H9 (cell line): ENCODE measurements at regions not wholly inside any gene's neighbourhood (a gene's known extent, or its start where the extent isn't known, plus 50 kb on each side); places are given as distances from the start of the nearest gene placed in this dataset.

ENCODE experiments used
- DNase-seq: peaks from one replicate; pipeline ENCODE4 v3.0.0-alpha.2; 2017
- H2AFZ ChIP-seq: one replicate; pipeline ENCODE4 v1.6.1; 2013; ENCODE audit warnings: mild to moderate bottlenecking, low read length, control low read depth, moderate library complexity
- H2AK5ac ChIP-seq: 2 replicates; pipeline ENCODE4 v1.6.1; 2013; ENCODE audit warnings: low read length, control low read depth, mixed read lengths; ENCODE audit not compliant: insufficient read length
- H2BK120ac ChIP-seq: one replicate; pipeline ENCODE4 v1.6.1; 2013; ENCODE audit warnings: low read depth, mild to moderate bottlenecking, low read length, control low read depth, inconsistent platforms; ENCODE audit not compliant: poor library complexity, severe bottlenecking
- H2BK12ac ChIP-seq: 2 replicates; pipeline ENCODE4 v1.6.1; 2013; ENCODE audit warnings: low read length, control low read depth, mixed read lengths, low read depth; ENCODE audit not compliant: insufficient read length
- H2BK15ac ChIP-seq: 2 replicates; pipeline ENCODE4 v1.6.1; 2013; ENCODE audit warnings: low read depth, low read length, control low read depth
- H2BK20ac ChIP-seq: one replicate; pipeline ENCODE4 v1.6.1; 2013; ENCODE audit warnings: low read depth, mild to moderate bottlenecking, low read length, control low read depth, inconsistent platforms; ENCODE audit not compliant: poor library complexity, severe bottlenecking
- H2BK5ac ChIP-seq: 2 replicates; pipeline ENCODE4 v1.6.1; 2013; ENCODE audit warnings: low read length, control low read depth, mixed read lengths; ENCODE audit not compliant: insufficient read length
- H3K14ac ChIP-seq: 2 replicates; pipeline ENCODE4 v1.6.1; 2013; ENCODE audit warnings: low read length, control low read depth; ENCODE audit not compliant: insufficient read depth
- H3K18ac ChIP-seq: 2 replicates; pipeline ENCODE4 v1.6.1; 2013; ENCODE audit warnings: low read depth, mild to moderate bottlenecking, mixed read lengths, low read length, control low read depth; ENCODE audit not compliant: insufficient read length
- H3K23ac ChIP-seq: 2 replicates; pipeline ENCODE4 v1.6.1; 2013; ENCODE audit warnings: low read length, control low read depth, mixed read lengths, low read depth; ENCODE audit not compliant: insufficient read length
- H3K23me2 ChIP-seq: 2 replicates; pipeline ENCODE4 v1.6.1; 2013; ENCODE audit warnings: low read depth, mild to moderate bottlenecking, mixed read lengths, low read length, control low read depth; ENCODE audit not compliant: insufficient read length, poor library complexity, severe bottlenecking
- H3K27ac ChIP-seq: 2 replicates; pipeline ENCODE4 v1.5.1; 2013; ENCODE audit warnings: low read length, control low read depth, mixed read lengths, low read depth; ENCODE audit not compliant: insufficient read length
- H3K27me3 ChIP-seq: 2 replicates; pipeline ENCODE4 v1.6.1; 2013; ENCODE audit warnings: low read length, control low read depth, inconsistent platforms; ENCODE audit not compliant: insufficient read depth
- H3K4ac ChIP-seq: 2 replicates; pipeline ENCODE4 v1.6.1; 2013; ENCODE audit warnings: low read depth, mild to moderate bottlenecking, control low read depth, inconsistent platforms, low read length, moderate library complexity
- H3K4me1 ChIP-seq: 2 replicates; pipeline ENCODE4 v1.6.1; 2013; ENCODE audit warnings: low read length, control low read depth, inconsistent platforms; ENCODE audit not compliant: insufficient read depth
- H3K4me2 ChIP-seq: 2 replicates; pipeline ENCODE4 v1.6.1; 2013; ENCODE audit warnings: low read length, control low read depth, mixed read lengths; ENCODE audit not compliant: insufficient read length, insufficient read depth
- H3K56ac ChIP-seq: 2 replicates; pipeline ENCODE4 v1.6.1; 2013; ENCODE audit warnings: low read depth, mild to moderate bottlenecking, mixed read lengths, low read length, control low read depth; ENCODE audit not compliant: insufficient read length
- H3K79me1 ChIP-seq: 2 replicates; pipeline ENCODE4 v1.6.1; 2013; ENCODE audit warnings: low read depth, mild to moderate bottlenecking, moderate library complexity, low read length, control low read depth, inconsistent platforms; ENCODE audit not compliant: insufficient read depth, poor library complexity, severe bottlenecking
- H3K79me2 ChIP-seq: 2 replicates; pipeline ENCODE4 v1.6.1; 2013; ENCODE audit warnings: low read length, control low read depth, inconsistent platforms; ENCODE audit not compliant: insufficient read depth
- H3K9ac ChIP-seq: 2 replicates; pipeline ENCODE4 v1.6.1; 2013; ENCODE audit warnings: low read length, control low read depth, mixed read lengths; ENCODE audit not compliant: insufficient read length; ENCODE audit errors: extremely low read depth
- H3K9me3 ChIP-seq: one replicate; pipeline ENCODE4 v1.6.1; 2013; ENCODE audit warnings: low read depth, low read length, inconsistent platforms; ENCODE audit not compliant: control insufficient read depth
- H3T11ph ChIP-seq: one replicate; pipeline ENCODE4 v1.6.1; 2013; ENCODE audit warnings: mild to moderate bottlenecking, low read length, control low read depth, inconsistent platforms
- H4K20me1 ChIP-seq: one replicate; pipeline ENCODE4 v1.6.1; 2013; ENCODE audit not compliant: control insufficient read depth, insufficient read length, insufficient read depth
- H4K5ac ChIP-seq: 2 replicates; pipeline ENCODE4 v1.6.1; 2013; ENCODE audit warnings: low read depth, mild to moderate bottlenecking, mixed read lengths, low read length, control low read depth; ENCODE audit not compliant: insufficient read length
- H4K8ac ChIP-seq: replicated peaks from 2 replicates; pipeline ENCODE4 v1.6.1; 2013; ENCODE audit warnings: low read length, control low read depth, mixed read lengths, low read depth; ENCODE audit not compliant: insufficient read length
- H4K91ac ChIP-seq: 2 replicates; pipeline ENCODE4 v1.6.1; 2013; ENCODE audit warnings: low read depth, mild to moderate bottlenecking, moderate library complexity, mixed read lengths, low read length, control low read depth; ENCODE audit not compliant: insufficient read length
- H3K27ac Mint-ChIP-seq, 3 experiments: 2 replicates in 2 of 3; 3 replicates in 1 of 3; pipeline ENCODE4 v1.8.0; 2020 to 2021; ENCODE audit warnings: mixed read lengths in 3 of 3, mild to moderate bottlenecking in 1 of 3, moderate library complexity in 1 of 3
- H3K27me3 Mint-ChIP-seq: 2 replicates; pipeline ENCODE4 v1.8.0; 2021; ENCODE audit warnings: low read depth, mild to moderate bottlenecking, moderate library complexity, mixed read lengths
- H3K36me3 Mint-ChIP-seq, 3 experiments: 2 replicates in 2 of 3; 3 replicates in 1 of 3; pipeline ENCODE4 v1.8.0; 2020 to 2021; ENCODE audit warnings: low read depth in 3 of 3, mixed read lengths in 3 of 3; ENCODE audit not compliant: insufficient read depth in 1 of 3
- H3K4me1 Mint-ChIP-seq, 2 experiments: 2 replicates each; pipeline ENCODE4 v1.8.0; 2020; ENCODE audit warnings: mixed read lengths in 2 of 2
- H3K4me3 Mint-ChIP-seq, 2 experiments: 2 replicates in 1 of 2; 3 replicates in 1 of 2; pipeline ENCODE4 v1.8.0; 2020 to 2021; ENCODE audit warnings: mild to moderate bottlenecking in 2 of 2, mixed read lengths in 2 of 2, moderate library complexity in 1 of 2
- H3K9me3 Mint-ChIP-seq, 2 experiments: 2 replicates in 1 of 2; 3 replicates in 1 of 2; pipeline ENCODE4 v1.8.0; 2020; ENCODE audit warnings: mild to moderate bottlenecking in 2 of 2, mixed read lengths in 2 of 2, moderate library complexity in 1 of 2
- CTCF ChIP-seq: fragments of 200-600 bp; sonication (generic); conservative IDR thresholded peaks from 3 replicates; pipeline ENCODE4 v1.8.0; 2021; ENCODE audit warnings: antibody characterized with exemption, mild to moderate bottlenecking
- WGBS: extraction: QIAGEN DNeasy Blood & Tissue Kit; methylation state at CpG from one replicate; pipeline ENCODE4 v1.1.7; 2013; ENCODE audit warnings: missing lambda C conversion rate, low lambda C conversion rate, mixed read lengths; ENCODE audit not compliant: insufficient read length; ENCODE audit errors: extremely low coverage; 5-methylcytosine and 5-hydroxymethylcytosine counted together

GRCh38 chr6:147057188-147057587 lies 147.0 kb upstream of the STXBP5 start:
- Histone ChIP-seq H4K8ac (no peak overlapping the region), H3K27me3 (no peaks in the 10 kb centered on the region), H2AK5ac (no peak overlapping the region), H3K23ac (no peak overlapping the region), H3K9me3 (no peaks in the 10 kb centered on the region), H2BK20ac (no peak overlapping the region), H3T11ph (no peak overlapping the region), H3K4me2 (no peak overlapping the region), H3K27ac (no peak overlapping the region), H3K23me2 (no peaks in the 10 kb centered on the region), H4K20me1 (no peaks in the 10 kb centered on the region), H3K9ac (no peak overlapping the region), H2BK120ac (no peak overlapping the region), H3K4ac (no peak overlapping the region), H2BK12ac (no peak overlapping the region), H3K79me2 (no peaks in the 10 kb centered on the region), H3K18ac (no peak overlapping the region), H3K56ac (no peak overlapping the region), H4K5ac (no peak overlapping the region), H2AFZ (no peak overlapping the region), H3K4me1 (peaks cover 8% of the 10 kb centered on the region; the same call in 1 of the 2 replicates), H3K79me1 (no peaks in the 10 kb centered on the region), H2BK5ac (no peak overlapping the region), H4K91ac (no peak overlapping the region), H2BK15ac (no peak overlapping the region), H3K14ac (no peak overlapping the region)
- DNase-seq: no peak
- no peak for TF ChIP-seq CTCF
- Mint-ChIP-seq H3K36me3 (no peaks in the 10 kb centered on the region), H3K4me1 (peaks cover 34 to 36% of the 10 kb centered on the region in 2 experiments), H3K27ac (no peak overlapping the region), H3K9me3 (no peaks in the 10 kb centered on the region), H3K4me3 (no peak overlapping the region), H3K27me3 (no peaks in the 10 kb centered on the region; the same call in none of the 2 replicates)
- WGBS: no CpG with 5 or more reads among the region's 1 CpG
